ENCODE measurements at regions not wholly inside any gene's neighbourhood (a gene's known extent, or its start where the extent isn't known, plus 50 kb on each side); places are given as distances from the start of the nearest gene placed in this dataset.

GRCh38 chr2:34703292-34703691 is 1104.2 kb upstream of the FAM98A start:
- no peak for TF ChIP-seq CTCF (IDR thresholded peaks at IDR 0.05; ENCODE audit: low read depth, low read length)
- no peak for TF ChIP-seq MAX (IDR thresholded peaks at IDR 0.05; ENCODE audit: low read depth, low read length)
- TF ChIP-seq POLR2A (IDR thresholded peaks at IDR 0.05; ENCODE audit: extremely low read depth, insufficient read length), result no peak
